Endodermal cell (in vitro differentiated cells): ENCODE measurements at regions not wholly inside any gene's neighbourhood (a gene's known extent, or its start where the extent isn't known, plus 50 kb on each side); places are given as distances from the start of the nearest gene placed in this dataset.

Source experiments
- DNase-seq: peaks from one replicate; pipeline ENCODE4 v3.0.0-alpha.2; 2017
- H3K27ac ChIP-seq: 2 replicates; pipeline ENCODE4 v1.5.1; 2013; ENCODE audit warnings: mild to moderate bottlenecking, low read depth, low read length, moderate library complexity
- H3K27me3 ChIP-seq: 2 replicates; pipeline ENCODE4 v1.6.1; 2013; ENCODE audit warnings: mild to moderate bottlenecking, low read length, moderate library complexity; ENCODE audit not compliant: insufficient read depth, control insufficient read depth, poor library complexity, severe bottlenecking
- H3K36me3 ChIP-seq: 2 replicates; pipeline ENCODE4 v1.7.0; 2013; ENCODE audit warnings: mild to moderate bottlenecking, low read length, moderate library complexity; ENCODE audit not compliant: control insufficient read depth, insufficient read depth
- H3K4me1 ChIP-seq: one replicate; pipeline ENCODE4 v1.7.0; 2013; ENCODE audit warnings: low read length; ENCODE audit not compliant: control insufficient read depth, insufficient read depth
- H3K4me3 ChIP-seq: 2 replicates; pipeline ENCODE4 v1.5.1; 2013; ENCODE audit warnings: mild to moderate bottlenecking, low read length, moderate library complexity
- H3K9ac ChIP-seq: 2 replicates; pipeline ENCODE4 v1.6.1; 2013; ENCODE audit warnings: mild to moderate bottlenecking, low read length, moderate library complexity; ENCODE audit not compliant: poor library complexity, severe bottlenecking; ENCODE audit errors: extremely low read depth
- H3K9me3 ChIP-seq: 2 replicates; pipeline ENCODE4 v1.6.1; 2013; ENCODE audit warnings: mild to moderate bottlenecking, low read length, moderate library complexity; ENCODE audit not compliant: control insufficient read depth
- H3K27ac Mint-ChIP-seq: 2 replicates; pipeline ENCODE4 v1.8.0; 2020; ENCODE audit warnings: mixed read lengths
- H3K27me3 Mint-ChIP-seq: 2 replicates; pipeline ENCODE4 v1.8.0; 2021; ENCODE audit warnings: mild to moderate bottlenecking, mixed read lengths; ENCODE audit not compliant: insufficient read depth
- H3K36me3 Mint-ChIP-seq: 2 replicates; pipeline ENCODE4 v1.8.0; 2020; ENCODE audit warnings: low read depth, mixed read lengths
- H3K4me1 Mint-ChIP-seq: 2 replicates; pipeline ENCODE4 v1.8.0; 2020; ENCODE audit warnings: mixed read lengths
- H3K4me3 Mint-ChIP-seq: 2 replicates; pipeline ENCODE4 v1.8.0; 2020; ENCODE audit warnings: mild to moderate bottlenecking, moderate library complexity, mixed read lengths
- H3K9me3 Mint-ChIP-seq: 2 replicates; pipeline ENCODE4 v1.8.0; 2020; ENCODE audit warnings: mild to moderate bottlenecking, mixed read lengths
- WGBS, 2 experiments: methylation state at CpG; one replicate each; pipeline versions ENCODE4 v1.1.5 to v1.1.7; 2013; ENCODE audit warnings: missing lambda C conversion rate in 2 of 2, mixed read lengths in 1 of 2; ENCODE audit not compliant: insufficient coverage in 1 of 2, insufficient read length in 1 of 2; 5-methylcytosine and 5-hydroxymethylcytosine counted together
- TF ChIP-seq, protein P1 (sequence below): fragments of 200-600 bp; sonication (generic); conservative IDR thresholded peaks from 2 replicates; pipeline ENCODE4 v1.5.0; 2021; ENCODE audit warnings: antibody characterized with exemption, mild to moderate bottlenecking

GRCh38 chr13:85368686-85369085, 430.5 kb downstream of the SLITRK6 start:
- Histone ChIP-seq H3K9me3 (no peaks in the 10 kb centered on the region), H3K9ac (no peak overlapping the region), H3K4me1 (no peaks in the 10 kb centered on the region), H3K27me3 (no peaks in the 10 kb centered on the region), H3K27ac (no peak overlapping the region), H3K36me3 (no peaks in the 10 kb centered on the region), H3K4me3 (no peak overlapping the region)
- WGBS, 2 experiments = 89 to 100% methylated on average over 1 of the region's 1 CpG
- Mint-ChIP-seq H3K27ac (no peak overlapping the region), H3K4me3 (no peak overlapping the region), H3K36me3 (no peaks in the 10 kb centered on the region), H3K9me3 (peaks cover 2% of the 10 kb centered on the region), H3K4me1 (no peaks in the 10 kb centered on the region), H3K27me3 (no peaks in the 10 kb centered on the region)
- TF ChIP-seq, protein P1, sequence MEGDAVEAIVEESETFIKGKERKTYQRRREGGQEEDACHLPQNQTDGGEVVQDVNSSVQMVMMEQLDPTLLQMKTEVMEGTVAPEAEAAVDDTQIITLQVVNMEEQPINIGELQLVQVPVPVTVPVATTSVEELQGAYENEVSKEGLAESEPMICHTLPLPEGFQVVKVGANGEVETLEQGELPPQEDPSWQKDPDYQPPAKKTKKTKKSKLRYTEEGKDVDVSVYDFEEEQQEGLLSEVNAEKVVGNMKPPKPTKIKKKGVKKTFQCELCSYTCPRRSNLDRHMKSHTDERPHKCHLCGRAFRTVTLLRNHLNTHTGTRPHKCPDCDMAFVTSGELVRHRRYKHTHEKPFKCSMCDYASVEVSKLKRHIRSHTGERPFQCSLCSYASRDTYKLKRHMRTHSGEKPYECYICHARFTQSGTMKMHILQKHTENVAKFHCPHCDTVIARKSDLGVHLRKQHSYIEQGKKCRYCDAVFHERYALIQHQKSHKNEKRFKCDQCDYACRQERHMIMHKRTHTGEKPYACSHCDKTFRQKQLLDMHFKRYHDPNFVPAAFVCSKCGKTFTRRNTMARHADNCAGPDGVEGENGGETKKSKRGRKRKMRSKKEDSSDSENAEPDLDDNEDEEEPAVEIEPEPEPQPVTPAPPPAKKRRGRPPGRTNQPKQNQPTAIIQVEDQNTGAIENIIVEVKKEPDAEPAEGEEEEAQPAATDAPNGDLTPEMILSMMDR = no peak
- no peak for DNase-seq

- no peaks in the 10 kb centered on the region for H3K36me3 Mint-ChIP-seq
- H3K4me1 Mint-ChIP-seq = no peaks in the 10 kb centered on the region
- WGBS, 2 experiments = 83 to 87% methylated on average over 1 to 2 of the region's 2 CpGs
- H3K4me1 ChIP-seq = no peaks in the 10 kb centered on the region
- H3K27me3 ChIP-seq = no peaks in the 10 kb centered on the region
- H3K4me3 Mint-ChIP-seq = no peak overlapping the region
- no peak overlapping the region for H3K9ac ChIP-seq
- TF ChIP-seq, protein P1 = no peak
- no peak overlapping the region for H3K27ac ChIP-seq
- H3K36me3 ChIP-seq = no peaks in the 10 kb centered on the region
- DNase-seq = no peak
- no peak overlapping the region for H3K4me3 ChIP-seq
- no peaks in the 10 kb centered on the region for H3K27me3 Mint-ChIP-seq
- H3K9me3 Mint-ChIP-seq = peaks cover 7% of the 10 kb centered on the region
- H3K27ac Mint-ChIP-seq = no peak overlapping the region
- H3K9me3 ChIP-seq = no peaks in the 10 kb centered on the region
Observed at GRCh38 chr13:85367887-85368286, 431.3 kb downstream of the SLITRK6 start.

DNA sequence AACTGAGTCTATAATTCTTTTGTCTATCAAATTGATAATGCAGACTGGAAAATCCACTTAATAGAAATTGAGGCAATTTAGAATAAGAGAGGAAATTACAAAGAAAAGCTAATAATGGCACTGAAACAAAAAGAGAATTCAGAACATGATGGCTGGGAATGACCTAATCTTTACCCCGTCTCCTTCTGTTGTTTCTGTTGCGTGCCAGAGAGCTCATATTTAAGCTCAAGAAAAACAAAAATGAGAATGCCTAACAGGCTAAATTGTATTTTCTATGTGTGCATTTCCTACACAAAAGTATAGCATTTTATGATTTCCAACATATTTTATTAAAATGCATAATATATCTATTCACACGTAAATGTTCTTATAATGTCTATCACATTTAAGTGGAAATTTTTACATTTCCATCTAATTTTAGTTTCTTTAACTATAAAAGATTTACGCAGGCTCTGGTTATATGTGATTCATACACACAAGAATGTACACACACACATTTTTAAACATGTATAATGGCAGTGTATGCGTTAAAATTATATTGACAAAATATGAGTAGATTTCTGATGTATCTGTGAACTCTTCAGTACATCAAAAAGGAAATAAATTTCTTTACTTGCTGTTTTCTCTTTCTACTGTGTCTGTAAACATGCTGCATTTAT, 432.3 kb downstream of the SLITRK6 start:
- no peaks in the 10 kb centered on the region for H3K36me3 Mint-ChIP-seq
- Histone ChIP-seq H3K9me3 (no peaks in the 10 kb centered on the region), H3K9ac (no peak overlapping the region), H3K36me3 (no peaks in the 10 kb centered on the region), H3K27me3 (no peaks in the 10 kb centered on the region), H3K4me3 (no peak overlapping the region), H3K4me1 (no peaks in the 10 kb centered on the region), H3K27ac (no peak overlapping the region)
- TF ChIP-seq, protein P1 = no peak
- H3K27ac Mint-ChIP-seq = no peak overlapping the region
- H3K4me3 Mint-ChIP-seq = no peak overlapping the region
- peaks cover 7% of the 10 kb centered on the region for H3K9me3 Mint-ChIP-seq
- no peaks in the 10 kb centered on the region for H3K27me3 Mint-ChIP-seq
- H3K4me1 Mint-ChIP-seq = no peaks in the 10 kb centered on the region
- no peak for DNase-seq
- WGBS, 2 experiments = 69 to 88% methylated on average over 2 to 3 of the region's 5 CpGs
